Inflammatory macrophage (primary cell): ENCODE measurements at regions not wholly inside any gene's neighbourhood (a gene's known extent, or its start where the extent isn't known, plus 50 kb on each side); places are given as distances from the start of the nearest gene placed in this dataset.

Experiments used
- DNase-seq, 2 donors: peaks; one replicate each; pipeline ENCODE4 v3.0.0-alpha.2; 2020 to 2022

GRCh38 chr21:36636439-36636838 is 62.5 kb upstream of the SIM2 start:
- DNase-seq: no peak

DNA sequence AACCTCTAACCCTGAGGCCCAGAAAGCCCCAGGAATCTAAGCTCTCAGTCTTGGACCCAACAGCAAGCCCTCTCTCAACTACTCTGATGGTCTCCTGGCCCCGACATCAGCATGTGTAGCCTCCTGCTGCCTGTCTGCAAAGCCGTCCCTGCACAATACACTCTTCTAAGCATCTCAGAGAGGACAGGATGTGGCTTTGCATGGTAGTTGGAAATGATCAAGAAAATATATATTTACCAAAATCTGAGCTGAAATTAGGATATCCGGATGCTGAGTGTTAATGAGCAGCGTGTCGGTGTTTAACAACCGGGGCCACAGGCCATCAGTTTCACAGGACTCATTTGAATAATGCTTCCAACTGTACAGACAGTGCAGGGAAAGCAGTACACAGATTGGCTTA is 59.1 kb upstream of the SIM2 start:
- DNase-seq: no peak

DNA sequence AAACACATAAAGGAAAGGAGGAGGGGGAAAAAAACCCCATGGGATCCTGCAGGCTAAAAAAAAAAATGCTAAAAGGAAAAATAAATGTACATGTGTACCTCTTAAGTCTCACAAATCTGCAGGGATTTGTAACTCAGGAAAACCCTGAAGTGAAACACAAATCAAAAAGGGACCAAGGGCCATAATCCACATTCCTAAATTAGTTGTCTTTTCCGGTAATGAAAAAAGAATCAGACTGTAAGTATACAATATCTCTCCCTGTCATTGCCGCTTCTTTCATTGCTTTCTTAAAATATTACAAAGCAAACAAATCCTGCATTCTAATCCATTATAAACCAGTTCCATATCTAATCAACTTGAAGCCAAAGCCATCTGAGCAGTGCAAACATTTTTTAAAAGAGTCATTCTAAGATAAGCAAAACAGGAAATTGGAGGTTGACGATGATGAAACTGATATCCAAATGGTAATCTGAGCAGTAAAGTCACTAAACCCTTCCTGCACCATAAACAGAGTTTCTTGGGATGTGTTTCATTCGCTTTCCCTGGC is 58.7 kb upstream of the SIM2 start:
- no peak for DNase-seq

DNA sequence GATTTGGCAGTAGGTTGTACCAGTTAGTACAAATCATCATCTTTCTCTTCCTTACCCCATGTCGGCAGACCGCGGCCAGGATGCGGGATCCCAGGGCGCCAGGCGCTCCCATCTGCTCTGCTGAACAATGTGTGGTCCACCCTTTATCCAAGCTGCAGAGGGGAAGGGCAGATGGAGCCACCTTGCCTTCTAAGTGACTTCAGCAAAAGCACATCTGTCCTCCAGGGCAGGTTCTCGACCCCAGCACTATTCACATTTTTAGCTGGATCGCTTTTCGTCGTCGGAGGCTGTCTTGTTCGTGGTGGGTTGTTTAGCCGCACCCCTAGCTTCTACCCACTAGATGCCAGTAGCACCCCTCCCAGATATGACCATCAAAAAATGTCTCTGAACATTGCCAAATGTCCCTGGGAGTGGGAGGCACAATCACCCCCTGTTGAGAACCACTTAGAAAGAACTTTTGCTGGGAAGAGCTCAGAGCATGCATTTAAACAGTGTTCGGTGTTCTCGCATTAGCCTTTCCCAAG is 58.1 kb upstream of the SIM2 start:
- DNase-seq: no peak

- DNase-seq: no peak
Measured at GRCh38 chr21:36641346-36641745, 57.6 kb upstream of the SIM2 start.

DNA sequence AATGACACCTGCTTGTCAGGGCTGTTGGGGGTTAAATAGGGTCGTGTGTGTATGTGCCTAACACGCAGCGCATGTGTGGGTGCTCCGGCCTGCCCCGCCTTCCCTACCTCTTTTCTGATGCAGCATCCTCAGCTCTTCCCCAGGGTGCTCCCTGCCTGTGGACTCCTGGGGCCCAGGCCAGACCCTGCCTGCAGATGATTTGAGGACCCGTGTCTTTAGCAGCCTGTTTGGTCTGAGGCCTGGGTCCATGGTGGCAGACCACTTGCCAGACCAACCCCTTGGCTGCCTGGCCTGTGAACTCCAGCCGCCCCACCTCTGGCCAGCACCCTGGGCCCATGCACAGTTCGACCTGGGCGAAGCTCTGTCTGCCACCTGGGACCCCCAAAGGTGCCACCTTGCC is 57.0 kb upstream of the SIM2 start:
- DNase-seq: no peak

DNA sequence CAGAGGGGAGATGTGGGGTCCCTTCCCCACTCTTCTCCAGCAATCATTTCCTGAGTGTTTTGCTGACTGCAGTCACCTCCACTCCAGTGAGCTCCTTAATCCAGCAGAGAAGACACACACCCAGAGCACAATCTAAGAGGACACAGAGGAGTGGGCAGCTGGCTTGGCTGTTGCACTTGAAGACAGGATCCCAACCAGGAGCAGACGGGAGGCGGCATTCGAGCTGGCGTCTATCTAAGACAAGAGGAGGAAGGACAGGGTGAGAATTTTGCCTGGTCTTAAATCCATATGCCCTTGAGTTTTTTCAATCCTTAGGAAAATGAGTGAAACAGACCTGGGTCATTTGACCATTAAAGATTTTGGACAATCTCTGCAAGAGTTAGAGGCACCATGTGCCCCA is 56.1 kb upstream of the SIM2 start:
- DNase-seq: no peak

DNA sequence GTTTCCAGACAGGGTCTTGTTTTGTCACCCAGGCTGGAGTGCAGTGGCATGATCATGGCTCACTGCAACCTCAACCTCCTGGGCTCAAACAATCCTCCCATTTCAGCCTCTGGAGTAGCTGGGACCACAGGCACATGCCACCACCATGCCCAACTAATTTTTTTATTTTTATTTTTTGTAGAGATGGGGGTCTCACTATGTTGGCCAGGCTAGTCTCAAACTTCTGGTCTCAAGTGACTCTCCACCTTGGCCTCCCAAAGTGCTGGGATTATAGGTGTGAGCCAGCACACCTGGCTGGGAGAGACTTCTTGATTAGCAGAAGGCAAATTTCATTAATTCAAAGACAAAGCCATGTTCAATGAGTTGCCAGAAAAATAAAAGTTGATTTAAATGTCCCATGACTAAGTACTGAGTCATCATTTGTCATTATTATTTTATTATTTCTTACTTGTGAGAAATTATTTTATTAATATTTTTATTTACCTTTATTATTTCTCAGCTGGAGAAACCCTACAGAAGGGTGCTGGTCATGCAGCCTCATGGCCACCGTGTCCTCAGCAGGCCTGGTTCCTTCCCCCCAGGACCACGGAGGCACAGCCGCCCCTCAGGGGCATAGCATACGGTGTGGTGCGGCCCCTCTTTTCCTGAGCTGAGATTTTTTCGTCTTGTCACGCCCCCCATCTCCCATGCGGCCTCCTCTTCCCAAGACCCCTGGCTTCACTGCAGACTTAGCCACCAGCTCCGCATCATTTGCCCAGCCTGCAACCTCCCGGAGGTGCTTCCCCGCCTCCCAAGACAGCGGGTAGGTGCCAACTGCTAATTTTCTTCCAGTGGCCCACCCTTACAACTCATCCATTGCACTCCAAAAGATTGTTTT is 55.3 kb upstream of the SIM2 start:
- DNase-seq: no peak

GRCh38 chr21:36646011-36646410 is 52.9 kb upstream of the SIM2 start:
- DNase-seq: no peak

DNA sequence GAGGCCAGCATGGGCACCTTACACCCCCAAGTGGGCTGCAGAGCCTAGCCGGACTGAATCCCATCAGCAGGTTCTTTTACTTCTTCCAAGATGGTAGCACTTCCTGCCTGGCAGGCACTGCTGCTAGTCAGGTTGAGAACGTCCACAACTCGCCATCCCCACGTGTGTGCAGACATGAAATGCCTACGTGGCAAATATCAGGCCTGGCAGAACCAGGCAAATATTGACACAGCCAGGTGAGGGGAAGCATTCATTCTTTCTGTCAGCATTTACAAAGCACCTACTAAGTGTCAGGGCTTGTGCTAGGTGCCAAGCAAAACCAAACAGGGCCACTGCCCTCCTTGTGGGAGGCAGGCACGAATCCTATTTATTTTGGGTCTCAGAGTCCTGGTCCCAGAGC is 52.3 kb upstream of the SIM2 start:
- no peak for DNase-seq

GRCh38 chr21:36647279-36648093 is 51.4 kb upstream of the SIM2 start:
- DNase-seq: no peak
